ENCODE measurements at regions not wholly inside any gene's neighbourhood (a gene's known extent, or its start where the extent isn't known, plus 50 kb on each side); places are given as distances from the start of the nearest gene placed in this dataset.

DNA sequence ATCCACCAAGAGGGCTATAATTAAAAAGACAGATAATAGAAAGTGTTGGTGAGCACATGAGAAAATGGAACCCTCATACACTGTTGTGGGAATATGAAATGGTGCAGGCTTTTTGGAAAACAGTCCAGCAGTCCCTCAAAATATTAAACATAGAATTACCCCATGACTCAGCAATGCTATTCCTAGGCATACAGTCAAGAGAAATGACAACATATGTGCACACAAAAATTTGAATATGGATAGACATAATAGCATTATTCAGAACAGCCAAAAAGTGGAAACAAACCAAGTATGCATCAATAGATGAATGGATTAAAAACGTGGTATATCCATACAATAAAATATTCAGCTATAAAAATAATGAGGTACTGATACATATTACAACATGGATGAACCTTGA, 64.5 kb upstream of the GDF10 start:
- TF ChIP-seq, protein P1, sequence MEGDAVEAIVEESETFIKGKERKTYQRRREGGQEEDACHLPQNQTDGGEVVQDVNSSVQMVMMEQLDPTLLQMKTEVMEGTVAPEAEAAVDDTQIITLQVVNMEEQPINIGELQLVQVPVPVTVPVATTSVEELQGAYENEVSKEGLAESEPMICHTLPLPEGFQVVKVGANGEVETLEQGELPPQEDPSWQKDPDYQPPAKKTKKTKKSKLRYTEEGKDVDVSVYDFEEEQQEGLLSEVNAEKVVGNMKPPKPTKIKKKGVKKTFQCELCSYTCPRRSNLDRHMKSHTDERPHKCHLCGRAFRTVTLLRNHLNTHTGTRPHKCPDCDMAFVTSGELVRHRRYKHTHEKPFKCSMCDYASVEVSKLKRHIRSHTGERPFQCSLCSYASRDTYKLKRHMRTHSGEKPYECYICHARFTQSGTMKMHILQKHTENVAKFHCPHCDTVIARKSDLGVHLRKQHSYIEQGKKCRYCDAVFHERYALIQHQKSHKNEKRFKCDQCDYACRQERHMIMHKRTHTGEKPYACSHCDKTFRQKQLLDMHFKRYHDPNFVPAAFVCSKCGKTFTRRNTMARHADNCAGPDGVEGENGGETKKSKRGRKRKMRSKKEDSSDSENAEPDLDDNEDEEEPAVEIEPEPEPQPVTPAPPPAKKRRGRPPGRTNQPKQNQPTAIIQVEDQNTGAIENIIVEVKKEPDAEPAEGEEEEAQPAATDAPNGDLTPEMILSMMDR (IDR thresholded peaks at IDR 0.05; ENCODE audit: low read length, missing control alignments) = no peak
- H3K4me3 ChIP-seq (replicated peaks; ENCODE audit: low read depth, low read length) = no peak overlapping the region
- DNase-seq (ENCODE audit: low read depth) = no peak

DNA sequence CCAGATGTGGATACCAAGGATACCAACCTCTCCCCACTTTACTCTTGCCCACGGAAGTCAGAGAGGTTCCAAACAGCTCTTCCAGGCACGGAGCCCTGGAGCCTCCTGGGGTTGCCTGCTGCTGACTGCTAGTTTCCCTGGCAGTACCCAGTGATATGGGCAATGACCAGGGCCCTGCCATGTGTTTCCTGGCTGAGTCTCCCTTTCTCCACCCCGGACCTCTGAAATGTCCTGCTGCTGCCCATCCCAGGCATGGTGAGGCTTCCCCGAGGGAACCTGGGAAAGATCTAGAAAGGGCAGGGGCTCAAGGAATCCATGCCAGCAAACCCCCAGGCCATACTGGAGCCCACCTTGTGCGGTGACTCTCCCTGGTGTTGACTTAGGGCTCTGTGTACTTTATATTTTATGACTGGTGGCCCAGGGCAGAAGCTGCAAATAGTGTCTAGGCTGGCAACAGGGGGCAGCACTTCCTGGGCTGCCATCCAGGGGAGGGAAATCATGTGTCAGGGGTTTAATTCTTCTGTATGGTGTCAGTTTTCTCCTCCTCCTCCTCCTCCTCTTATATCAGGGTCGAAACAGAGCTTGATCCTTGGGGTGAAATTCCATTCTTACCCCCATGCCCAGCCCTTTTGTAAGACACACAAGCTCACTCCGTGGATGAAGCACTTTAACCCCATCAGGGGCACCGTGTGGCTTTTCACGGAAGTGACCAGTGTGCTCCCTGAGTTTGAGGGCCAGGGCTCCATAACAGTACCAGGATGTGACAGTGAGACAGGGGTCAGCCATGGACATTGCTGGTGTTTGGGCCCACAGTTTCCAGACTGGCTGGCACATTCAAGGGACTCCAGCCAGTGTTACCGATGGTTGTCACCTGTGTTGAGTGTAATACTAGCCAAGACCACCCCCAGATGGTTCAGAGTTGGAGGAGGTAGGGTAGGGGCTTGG, 62.4 kb upstream of the GDF10 start:
- no peak overlapping the region for H3K4me3 ChIP-seq (replicated peaks; ENCODE audit: low read depth, low read length)
- DNase-seq (ENCODE audit: low read depth) = no peak
- TF ChIP-seq, protein P1 (IDR thresholded peaks at IDR 0.05; ENCODE audit: low read length, missing control alignments) = no peak

DNA sequence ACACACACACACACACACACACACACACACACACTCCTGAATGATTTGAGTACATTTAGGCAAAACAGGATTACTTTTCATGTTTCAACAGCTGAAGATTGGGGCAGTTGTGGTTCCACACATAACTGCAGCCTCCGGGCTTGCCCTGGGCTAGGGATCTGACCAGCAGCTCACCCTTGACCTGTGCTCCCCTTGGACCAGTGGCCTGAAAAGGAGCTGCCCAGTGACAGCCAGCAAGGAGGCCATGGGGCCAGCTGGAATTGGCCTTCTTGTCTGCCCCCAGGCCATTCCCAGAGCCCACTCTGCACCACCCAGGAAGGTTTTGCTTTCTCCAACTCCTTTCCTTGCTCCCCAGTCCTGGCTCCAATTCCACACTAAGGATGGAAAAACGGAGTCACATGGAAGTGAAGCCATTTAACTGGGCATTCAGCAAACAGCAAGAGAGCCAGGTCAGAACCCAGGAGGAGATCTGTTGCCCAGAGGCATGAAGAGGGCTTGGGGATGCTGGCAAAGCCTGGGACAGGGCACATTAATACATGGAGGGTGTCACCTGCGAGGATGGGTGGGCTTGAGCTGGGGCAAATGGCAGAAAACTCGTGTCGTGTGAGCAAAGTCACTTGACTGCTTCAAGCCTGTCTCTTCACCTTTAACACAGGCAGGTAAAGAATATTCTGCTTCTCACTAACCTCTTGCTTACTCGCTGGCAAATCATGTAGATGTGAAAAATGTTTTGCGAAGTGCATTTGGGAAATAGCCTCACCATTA, 61.5 kb upstream of the GDF10 start:
- DNase-seq (ENCODE audit: low read depth) = no peak
- TF ChIP-seq, protein P1 (IDR thresholded peaks at IDR 0.05; ENCODE audit: low read length, missing control alignments) = no peak
- no peak overlapping the region for H3K4me3 ChIP-seq (replicated peaks; ENCODE audit: low read depth, low read length)

DNA sequence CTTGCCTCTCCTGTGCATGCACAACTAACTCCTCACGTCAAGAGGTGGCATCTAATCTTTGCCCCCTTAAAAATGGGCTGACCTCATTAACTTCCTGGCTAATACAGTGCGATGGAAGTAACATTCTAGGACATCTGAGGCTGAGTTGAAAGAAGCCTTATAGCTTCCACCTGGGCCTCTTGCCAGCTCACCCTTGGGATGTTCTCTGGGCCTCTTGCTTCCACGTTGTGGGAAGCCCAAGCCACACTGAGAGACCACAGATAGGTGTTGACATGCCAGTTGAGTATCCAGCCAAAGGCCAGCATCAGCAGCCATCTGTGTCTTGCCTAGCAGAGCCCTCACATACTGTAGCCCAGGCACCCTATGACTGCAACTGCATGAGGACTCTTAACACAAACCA, 60.8 kb upstream of the GDF10 start:
- no peak overlapping the region for H3K4me3 ChIP-seq (replicated peaks; ENCODE audit: low read depth, low read length)
- no peak for DNase-seq (ENCODE audit: low read depth)
- TF ChIP-seq, protein P1 (IDR thresholded peaks at IDR 0.05; ENCODE audit: low read length, missing control alignments) = no peak

DNA sequence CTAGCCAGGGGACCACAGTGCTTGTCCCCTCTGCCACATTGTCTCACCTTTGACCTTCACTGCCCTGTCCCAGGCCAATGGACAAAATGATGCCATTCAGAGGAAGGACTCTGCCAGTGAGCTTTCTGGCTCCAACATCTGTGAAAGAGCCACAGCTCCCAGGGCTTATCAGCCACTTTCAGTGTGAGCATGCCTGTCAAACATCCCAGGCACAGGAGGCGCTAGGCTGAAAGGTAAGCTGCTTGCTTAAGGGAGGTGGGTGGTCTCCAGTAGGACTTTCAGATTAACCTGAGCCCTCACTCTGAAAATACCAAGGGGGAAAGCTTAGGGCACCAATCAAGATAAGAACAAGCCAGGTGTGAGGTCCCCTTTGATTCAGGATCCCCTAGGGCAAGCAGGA, 59.8 kb upstream of the GDF10 start:
- TF ChIP-seq, protein P1 (IDR thresholded peaks at IDR 0.05; ENCODE audit: low read length, missing control alignments) = no peak
- H3K4me3 ChIP-seq (replicated peaks; ENCODE audit: low read depth, low read length) = no peak overlapping the region
- no peak for DNase-seq (ENCODE audit: low read depth)

DNA sequence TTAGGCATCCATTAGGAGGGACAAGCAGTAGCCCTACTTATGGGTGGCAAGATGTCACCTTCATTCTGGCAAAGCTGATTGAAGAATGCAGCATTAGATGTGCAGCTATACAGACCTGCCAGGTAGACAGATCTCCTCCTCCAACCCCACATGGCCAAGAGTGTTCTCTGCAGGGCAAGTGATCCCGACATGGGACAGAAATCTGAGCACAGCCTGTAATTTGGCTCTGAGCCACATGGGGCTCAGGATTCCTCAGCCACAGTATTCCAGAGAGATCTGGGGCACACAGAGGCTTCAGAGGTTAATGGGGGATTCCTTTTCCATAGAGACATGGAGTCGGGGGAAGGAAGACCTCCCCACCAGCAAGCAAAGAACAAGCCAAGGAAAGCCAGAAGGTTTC, 58.7 kb upstream of the GDF10 start:
- TF ChIP-seq, protein P1 (IDR thresholded peaks at IDR 0.05; ENCODE audit: low read length, missing control alignments) = no peak
- no peak for DNase-seq (ENCODE audit: low read depth)
- H3K4me3 ChIP-seq (replicated peaks; ENCODE audit: low read depth, low read length) = no peak overlapping the region

Measured in fibroblast of pulmonary artery (primary cell).